ENCODE measurements at regions not wholly inside any gene's neighbourhood (a gene's known extent, or its start where the extent isn't known, plus 50 kb on each side); places are given as distances from the start of the nearest gene placed in this dataset.
A peak's percentile ranks its signal among the peaks of the same experiment; 100 is the strongest.

GRCh38 chr11:81995889-81996288, 737.8 kb downstream of the FAM181B start (continued):
- TF ChIP-seq, protein P1, sequence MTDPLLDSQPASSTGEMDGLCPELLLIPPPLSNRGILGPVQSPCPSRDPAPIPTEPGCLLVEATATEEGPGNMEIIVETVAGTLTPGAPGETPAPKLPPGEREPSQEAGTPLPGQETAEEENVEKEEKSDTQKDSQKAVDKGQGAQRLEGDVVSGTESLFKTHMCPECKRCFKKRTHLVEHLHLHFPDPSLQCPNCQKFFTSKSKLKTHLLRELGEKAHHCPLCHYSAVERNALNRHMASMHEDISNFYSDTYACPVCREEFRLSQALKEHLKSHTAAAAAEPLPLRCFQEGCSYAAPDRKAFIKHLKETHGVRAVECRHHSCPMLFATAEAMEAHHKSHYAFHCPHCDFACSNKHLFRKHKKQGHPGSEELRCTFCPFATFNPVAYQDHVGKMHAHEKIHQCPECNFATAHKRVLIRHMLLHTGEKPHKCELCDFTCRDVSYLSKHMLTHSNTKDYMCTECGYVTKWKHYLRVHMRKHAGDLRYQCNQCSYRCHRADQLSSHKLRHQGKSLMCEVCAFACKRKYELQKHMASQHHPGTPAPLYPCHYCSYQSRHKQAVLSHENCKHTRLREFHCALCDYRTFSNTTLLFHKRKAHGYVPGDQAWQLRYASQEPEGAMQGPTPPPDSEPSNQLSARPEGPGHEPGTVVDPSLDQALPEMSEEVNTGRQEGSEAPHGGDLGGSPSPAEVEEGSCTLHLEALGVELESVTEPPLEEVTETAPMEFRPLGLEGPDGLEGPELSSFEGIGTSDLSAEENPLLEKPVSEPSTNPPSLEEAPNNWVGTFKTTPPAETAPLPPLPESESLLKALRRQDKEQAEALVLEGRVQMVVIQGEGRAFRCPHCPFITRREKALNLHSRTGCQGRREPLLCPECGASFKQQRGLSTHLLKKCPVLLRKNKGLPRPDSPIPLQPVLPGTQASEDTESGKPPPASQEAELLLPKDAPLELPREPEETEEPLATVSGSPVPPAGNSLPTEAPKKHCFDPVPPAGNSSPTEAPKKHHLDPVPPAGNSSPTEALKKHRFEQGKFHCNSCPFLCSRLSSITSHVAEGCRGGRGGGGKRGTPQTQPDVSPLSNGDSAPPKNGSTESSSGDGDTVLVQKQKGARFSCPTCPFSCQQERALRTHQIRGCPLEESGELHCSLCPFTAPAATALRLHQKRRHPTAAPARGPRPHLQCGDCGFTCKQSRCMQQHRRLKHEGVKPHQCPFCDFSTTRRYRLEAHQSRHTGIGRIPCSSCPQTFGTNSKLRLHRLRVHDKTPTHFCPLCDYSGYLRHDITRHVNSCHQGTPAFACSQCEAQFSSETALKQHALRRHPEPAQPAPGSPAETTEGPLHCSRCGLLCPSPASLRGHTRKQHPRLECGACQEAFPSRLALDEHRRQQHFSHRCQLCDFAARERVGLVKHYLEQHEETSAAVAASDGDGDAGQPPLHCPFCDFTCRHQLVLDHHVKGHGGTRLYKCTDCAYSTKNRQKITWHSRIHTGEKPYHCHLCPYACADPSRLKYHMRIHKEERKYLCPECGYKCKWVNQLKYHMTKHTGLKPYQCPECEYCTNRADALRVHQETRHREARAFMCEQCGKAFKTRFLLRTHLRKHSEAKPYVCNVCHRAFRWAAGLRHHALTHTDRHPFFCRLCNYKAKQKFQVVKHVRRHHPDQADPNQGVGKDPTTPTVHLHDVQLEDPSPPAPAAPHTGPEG (CRISPR knock-in tag; IDR thresholded peaks at IDR 0.05) = no peak
- TF ChIP-seq SNRNP70 (IDR thresholded peaks at IDR 0.05; ENCODE audit: low read depth, low read length) = no peak
- TF ChIP-seq KDM3A (CRISPR knock-in tag; IDR thresholded peaks at IDR 0.05; ENCODE audit: low read depth) = no peak
- no peak for TF ChIP-seq TAF1 (CRISPR knock-in tag; IDR thresholded peaks at IDR 0.05)

GRCh38 chr11:81993755-81994154, 739.9 kb downstream of the FAM181B start:
- POLR2A ChIA-PET = no interaction called here
- H3K79me2 ChIP-seq (ENCODE audit: insufficient read depth, low read length) = no peaks in the 10 kb centered on the region
- H3K4me1 ChIP-seq (ENCODE audit: insufficient read depth, low read length) = no peaks in the 10 kb centered on the region
- DNase-seq (ENCODE audit: low spot score) = no peak
- no peak overlapping the region for H3K27ac ChIP-seq (ENCODE audit: extremely low read length, insufficient read depth, low read length)
- no peaks in the 10 kb centered on the region for H3K27me3 ChIP-seq (ENCODE audit: control insufficient read depth in 1 of 2, insufficient read depth in 2 of 2, low read length in 2 of 2)
- no peak for ATAC-seq
- no peak overlapping the region for H3K4me3 ChIP-seq (replicated peaks in 1 of 3; ENCODE audit: insufficient read depth in 1 of 3, low read depth in 2 of 3, low read length in 3 of 3)
- CTCF ChIA-PET (ENCODE audit: low intra/inter-chr PET ratio, low total read pairs) = no interaction called here
- H4K20me1 ChIP-seq (ENCODE audit: insufficient read depth, low read length) = no peaks in the 10 kb centered on the region
- intact Hi-C loops (cut with micrococcal nuclease; ENCODE audit: unreplicated experiment) (no loop called here), in situ Hi-C loops (cut with HindIII; ENCODE audit: extremely low pct_ligation_motif_present, low pct_unique_long_range_greater_than_20kb) (no loop called here)
- H3K9me3 ChIP-seq (ENCODE audit: low read length) = no peaks in the 10 kb centered on the region
- no TSS peak for BruUV-seq (replicated peaks)
- H2AFZ ChIP-seq (ENCODE audit: low read length) = no peak overlapping the region
- H3K4me2 ChIP-seq (ENCODE audit: low read depth, low read length) = no peak overlapping the region
- no peak overlapping the region for H3K9ac ChIP-seq (ENCODE audit: insufficient read depth, low read depth, low read length)
- no peak for FAIRE-seq
- no peaks in the 10 kb centered on the region for H3K36me3 ChIP-seq (replicated peaks in 1 of 2; ENCODE audit: control insufficient read depth in 1 of 2, insufficient read depth in 2 of 2, low read length in 2 of 2)
- TF ChIP-seq CEBPB (IDR thresholded peaks at IDR 0.05; ENCODE audit: borderline replicate concordance, low read depth, low read length) (0 out of 2 replicates have a peak, but pooled peaks have one; percentile 25), ZNF34 (CRISPR knock-in tag; IDR thresholded peaks at IDR 0.05; ENCODE audit: borderline replicate concordance) (no peak)
